GM19438 (cell line): ENCODE measurements at regions not wholly inside any gene's neighbourhood (a gene's known extent, or its start where the extent isn't known, plus 50 kb on each side); places are given as distances from the start of the nearest gene placed in this dataset.

Source experiments
- ATAC-seq: cut with Tn5 transposase; IDR thresholded peaks from one replicate; pipeline ENCODE4 v1.9.1; 2021; ENCODE audit warnings: low read depth; ENCODE audit not compliant: unreplicated experiment

- ATAC-seq = no peak
Measured at GRCh38 chr6:40340957-40341356, 246.2 kb downstream of the LRFN2 start.

DNA sequence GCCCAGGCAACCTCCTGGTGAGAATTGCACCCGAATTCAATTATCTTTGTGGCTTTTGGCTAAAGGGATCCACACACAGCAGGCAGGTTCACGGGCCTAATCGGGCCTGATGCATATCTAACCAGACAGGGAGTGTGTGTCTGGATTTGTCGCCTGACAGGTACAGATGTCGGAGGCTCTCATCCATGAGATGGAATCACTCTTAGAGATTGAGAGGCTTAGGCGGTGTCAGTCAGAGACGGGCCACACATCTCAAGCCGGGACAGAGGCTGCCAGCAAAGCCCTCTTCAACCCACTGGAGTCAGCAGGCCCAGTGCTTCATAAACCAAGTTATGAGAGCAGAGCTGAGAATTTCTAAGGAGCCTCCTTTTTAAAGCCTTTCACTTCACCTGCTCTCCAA is 247.0 kb downstream of the LRFN2 start:
- no peak for ATAC-seq

DNA sequence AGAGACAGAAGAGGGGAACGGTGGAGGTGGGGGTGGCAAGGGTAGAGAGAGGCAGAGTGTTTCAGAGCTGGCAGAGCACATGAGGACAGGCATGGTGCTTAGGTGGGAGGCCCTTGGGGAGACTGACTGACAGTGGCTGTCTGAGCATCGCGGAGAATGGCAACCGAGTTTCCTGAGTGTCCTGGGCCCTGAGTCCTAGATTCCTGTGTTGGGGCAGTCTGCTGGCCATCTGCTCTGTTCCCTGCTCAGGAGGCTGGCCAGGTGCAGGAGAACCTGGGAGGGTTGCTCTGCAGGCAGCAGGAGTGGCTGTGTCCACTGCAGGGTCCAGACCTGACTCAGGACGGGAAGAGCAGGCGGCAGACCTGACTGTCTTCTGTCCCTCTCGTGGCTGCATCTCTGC is 248.9 kb downstream of the LRFN2 start:
- ATAC-seq = no peak

DNA sequence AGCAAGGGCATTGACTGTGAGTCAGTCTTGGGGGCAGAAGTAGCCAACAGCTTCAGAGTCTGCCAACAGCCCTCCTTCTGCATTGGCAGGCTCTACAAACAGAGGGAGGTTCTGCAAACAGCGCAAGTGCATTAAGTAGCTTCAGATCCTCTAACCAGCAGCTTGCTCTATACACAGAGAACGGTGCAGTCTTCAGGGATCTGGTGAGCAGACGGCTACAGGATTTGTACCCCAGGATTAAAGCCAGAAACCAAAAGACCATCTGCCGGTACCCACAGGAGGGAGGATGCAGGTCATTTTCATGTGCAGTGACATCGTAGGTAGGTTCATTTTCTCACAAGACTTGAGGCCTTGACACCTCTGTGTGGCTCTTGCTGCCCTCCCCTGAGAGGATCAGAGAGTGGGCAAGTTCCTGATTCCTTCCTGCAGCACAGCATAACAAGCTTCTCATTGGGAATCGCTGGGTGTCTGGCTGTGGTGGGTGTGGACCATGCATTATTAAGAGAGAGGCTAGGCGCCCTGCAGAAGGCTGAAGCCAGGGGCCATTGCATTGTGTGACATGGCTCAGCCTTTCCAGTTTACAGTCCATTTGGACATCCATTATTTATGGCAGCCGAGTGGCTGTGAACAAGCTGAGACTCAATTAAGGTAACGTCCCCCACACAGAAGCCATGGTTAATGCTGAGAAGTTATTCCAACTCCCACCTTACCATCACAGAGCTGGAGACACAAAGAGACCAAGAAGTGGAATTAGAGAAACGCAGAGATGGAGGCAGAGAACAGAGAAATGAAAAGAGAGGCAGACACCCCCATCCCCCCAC is 250.0 kb downstream of the LRFN2 start:
- no peak for ATAC-seq

- no peak for ATAC-seq
Measured at GRCh38 chr6:40336296-40336695, 250.9 kb downstream of the LRFN2 start.

GRCh38 chr6:40334496-40335270 is 252.5 kb downstream of the LRFN2 start:
- ATAC-seq = no peak

- ATAC-seq = no peak
Measured at GRCh38 chr6:40331545-40331944, 255.6 kb downstream of the LRFN2 start.

- no peak for ATAC-seq
Measured at GRCh38 chr6:40330301-40330721, 256.9 kb downstream of the LRFN2 start.

- no peak for ATAC-seq
Measured at GRCh38 chr6:40328986-40329545, 258.1 kb downstream of the LRFN2 start.

DNA sequence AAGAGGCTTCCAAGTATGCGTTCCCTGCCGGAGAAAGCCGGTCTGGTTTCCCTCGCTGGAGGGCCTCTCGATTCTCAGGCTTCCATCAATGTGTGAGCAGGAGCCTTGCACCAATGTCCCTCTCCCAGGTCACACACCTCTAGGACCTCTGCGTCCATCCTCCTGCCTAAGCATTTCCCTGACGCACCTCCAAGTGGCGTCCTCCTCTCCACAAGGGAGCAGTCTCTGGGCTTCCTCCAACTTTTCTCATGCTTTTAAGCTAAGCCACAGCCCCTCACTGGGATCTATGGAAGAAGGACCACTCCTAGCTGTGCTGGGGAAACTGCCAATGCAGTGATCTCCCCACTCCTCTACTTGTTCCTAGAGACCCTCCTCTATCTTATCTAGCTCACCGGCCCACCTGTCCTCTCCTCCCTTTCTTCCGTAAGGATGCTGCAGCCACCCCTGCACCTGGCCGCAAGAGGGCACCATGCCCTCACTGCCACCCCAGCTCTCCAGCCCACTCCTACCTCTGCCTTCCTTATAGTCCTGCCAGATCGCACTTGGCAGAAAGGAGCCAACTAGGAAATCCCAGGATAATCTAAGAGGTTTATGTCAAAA is 258.7 kb downstream of the LRFN2 start:
- no peak for ATAC-seq

DNA sequence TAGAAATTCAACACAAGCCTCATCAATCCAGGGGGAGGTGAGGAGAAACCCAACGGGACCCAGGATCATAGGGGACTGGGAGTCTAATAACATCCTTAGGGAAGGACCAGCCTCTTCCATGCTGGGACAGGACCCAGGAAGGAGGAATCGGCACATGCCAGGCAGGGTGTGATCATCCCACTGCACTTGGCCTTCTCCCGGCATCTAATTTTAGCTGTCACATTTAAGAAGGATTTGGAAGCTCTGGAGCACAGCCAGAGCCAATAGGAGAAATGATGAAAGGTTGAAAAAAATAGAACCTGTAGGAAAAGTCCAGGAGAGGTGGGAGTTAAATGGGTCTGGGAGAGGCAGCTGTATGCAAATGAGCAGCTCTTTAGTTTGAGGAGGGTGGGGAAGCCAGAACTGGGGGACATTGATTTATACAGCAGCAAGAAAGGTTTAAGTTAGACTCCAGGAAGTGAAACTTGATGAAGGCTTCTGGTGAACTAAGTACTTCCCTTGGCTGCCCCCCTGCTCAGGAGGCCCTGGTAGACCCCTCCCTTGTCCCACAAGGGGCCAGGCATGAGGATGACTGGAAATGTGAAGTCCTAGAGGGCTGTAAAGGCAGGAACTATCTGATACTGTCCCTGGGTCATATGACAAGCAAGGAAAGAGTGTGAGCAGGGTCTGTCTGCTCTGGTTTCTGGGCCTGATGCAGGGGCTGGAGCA is 260.3 kb downstream of the LRFN2 start:
- no peak for ATAC-seq

- no peak for ATAC-seq
Measured at GRCh38 chr6:40325791-40326190, 261.4 kb downstream of the LRFN2 start.

GRCh38 chr6:40325041-40325440 is 262.1 kb downstream of the LRFN2 start:
- ATAC-seq = no peak

GRCh38 chr6:40323881-40324634 is 263.1 kb downstream of the LRFN2 start:
- no peak for ATAC-seq

- no peak for ATAC-seq
Measured at GRCh38 chr6:40322336-40322735, 264.8 kb downstream of the LRFN2 start.

DNA sequence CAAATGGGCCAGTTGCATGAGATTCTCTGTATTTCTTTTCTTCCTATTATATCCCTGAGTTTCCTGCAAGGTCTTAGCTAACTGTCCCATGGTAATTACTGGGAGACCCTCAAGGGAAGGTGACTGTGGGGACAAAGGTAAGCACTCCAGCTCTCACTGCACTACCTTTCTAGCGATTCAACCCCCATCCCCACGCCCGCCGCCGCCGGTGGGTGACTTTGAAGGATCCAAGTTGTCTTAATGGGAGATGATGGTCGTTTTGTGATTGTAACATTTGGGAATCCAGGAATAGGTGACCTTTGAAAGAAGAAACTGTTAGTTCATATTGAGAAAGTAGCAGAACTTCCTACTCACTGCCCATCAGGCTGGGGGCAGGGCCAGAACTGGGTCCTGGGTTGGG is 265.5 kb downstream of the LRFN2 start:
- ATAC-seq = no peak

DNA sequence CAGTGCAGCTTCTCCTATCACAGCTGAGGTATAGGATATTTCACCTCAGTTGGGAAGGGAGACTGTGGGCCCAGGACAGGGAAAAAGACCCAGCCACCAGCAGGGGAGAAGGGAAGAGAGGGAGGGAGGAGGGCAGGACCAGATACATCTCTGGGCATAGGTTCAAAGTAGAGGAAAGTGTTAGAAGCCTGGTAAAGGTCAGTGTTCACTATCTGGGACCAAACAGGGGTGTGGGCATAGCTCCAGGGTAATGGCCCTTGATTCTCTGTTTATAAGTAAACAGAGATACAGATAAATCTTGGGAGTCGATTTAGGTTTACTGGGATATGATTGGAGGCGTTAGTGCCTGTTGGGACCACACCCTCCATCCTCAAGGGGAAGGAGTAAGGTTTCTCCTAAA is 266.2 kb downstream of the LRFN2 start:
- no peak for ATAC-seq

DNA sequence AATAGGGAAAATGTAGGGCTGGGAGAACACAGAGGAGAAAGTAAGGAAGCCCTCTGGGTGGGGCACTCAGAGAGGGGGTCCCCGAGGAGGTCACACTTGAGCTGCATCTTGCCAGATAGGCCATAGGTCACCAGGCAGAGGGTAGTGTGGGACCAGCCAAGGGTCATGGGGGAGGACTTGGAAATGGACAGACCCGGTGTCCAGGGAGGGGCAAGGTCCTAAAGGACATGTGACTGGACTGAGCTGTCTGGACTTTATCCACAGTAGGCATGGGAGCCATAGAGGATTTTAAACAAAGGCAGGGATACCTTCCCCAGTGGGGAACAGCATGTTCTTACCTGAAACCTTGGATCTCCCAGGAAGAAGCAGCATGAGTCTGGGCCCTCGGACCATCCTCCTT is 266.7 kb downstream of the LRFN2 start:
- no peak for ATAC-seq

GRCh38 chr6:40319124-40319523 is 268.0 kb downstream of the LRFN2 start:
- no peak for ATAC-seq

- ATAC-seq = no peak
Measured at GRCh38 chr6:40315060-40315459, 272.1 kb downstream of the LRFN2 start.
